Retinal pigment epithelial cell (primary cell): ENCODE measurements at regions not wholly inside any gene's neighbourhood (a gene's known extent, or its start where the extent isn't known, plus 50 kb on each side); places are given as distances from the start of the nearest gene placed in this dataset.

ENCODE experiments used
- DNase-seq: peaks from one replicate; pipeline ENCODE4 v3.0.0-alpha.2; 2010; ENCODE audit warnings: low read depth
- H3K4me3 ChIP-seq: 2 replicates; pipeline ENCODE4 v1.5.1; 2011; ENCODE audit warnings: mild to moderate bottlenecking, low read length, control low read depth, moderate library complexity
- CTCF ChIP-seq: conservative IDR thresholded peaks from 2 replicates; pipeline ENCODE4 v1.5.1; 2011; ENCODE audit warnings: low read depth, low read length, control low read depth, inconsistent platforms

- no peak for DNase-seq
- TF ChIP-seq CTCF, result no peak
- no peak overlapping the region for H3K4me3 ChIP-seq
These were observed 83.8 kb upstream of the HNF1B start for GRCh38 chr17:37828651-37829124.

GRCh38 chr17:37827905-37828650 is 83.2 kb upstream of the HNF1B start:
- no peak for TF ChIP-seq CTCF

GRCh38 chr17:37826497-37827430 is 81.9 kb upstream of the HNF1B start:
- no peak overlapping the region for H3K4me3 ChIP-seq
- DNase-seq, result no peak
- no peak for TF ChIP-seq CTCF

More at GRCh38 chr17:37827905-37828650, 83.2 kb upstream of the HNF1B start:
- DNase-seq, result no peak
- H3K4me3 ChIP-seq, result no peak overlapping the region

- no peak for DNase-seq
- TF ChIP-seq CTCF, result no peak
- no peak overlapping the region for H3K4me3 ChIP-seq
These were observed 81.0 kb upstream of the HNF1B start for GRCh38 chr17:37825851-37826250.

GRCh38 chr17:37824534-37825485 is 80.0 kb upstream of the HNF1B start:
- no peak for DNase-seq
- no peak for TF ChIP-seq CTCF

GRCh38 chr17:37823996-37824395 is 79.1 kb upstream of the HNF1B start:
- no peak for TF ChIP-seq CTCF
- DNase-seq, result no peak
- H3K4me3 ChIP-seq, result no peak overlapping the region

More at GRCh38 chr17:37824534-37825485, 80.0 kb upstream of the HNF1B start:
- no peak overlapping the region for H3K4me3 ChIP-seq
